ENCODE measurements at regions not wholly inside any gene's neighbourhood (a gene's known extent, or its start where the extent isn't known, plus 50 kb on each side); places are given as distances from the start of the nearest gene placed in this dataset.

- TF ChIP-seq CTCF (IDR thresholded peaks at IDR 0.05; ENCODE audit: partially characterized antibody, unreplicated experiment) = no peak
- H3K4me1 Mint-ChIP-seq (ENCODE audit: low read depth, unreplicated experiment) = peaks cover 11% of the 10 kb centered on the region
- no peak overlapping the region for H3K4me3 Mint-ChIP-seq (ENCODE audit: unreplicated experiment)
- H3K36me3 Mint-ChIP-seq (ENCODE audit: unreplicated experiment) = no peaks in the 10 kb centered on the region
- H3K9me3 Mint-ChIP-seq (ENCODE audit: unreplicated experiment) = no peaks in the 10 kb centered on the region
- no peak for DNase-seq
- H3K27ac Mint-ChIP-seq (ENCODE audit: unreplicated experiment) = peak overlapping the region; percentile 50
- H3K27me3 Mint-ChIP-seq (ENCODE audit: unreplicated experiment) = no peaks in the 10 kb centered on the region
Measured at GRCh38 chr4:130576218-130576617, 1480.3 kb downstream of the C4orf33 start.

- TF ChIP-seq CTCF (IDR thresholded peaks at IDR 0.05; ENCODE audit: partially characterized antibody, unreplicated experiment) = no peak
- H3K36me3 Mint-ChIP-seq (ENCODE audit: unreplicated experiment) = no peaks in the 10 kb centered on the region
- H3K27me3 Mint-ChIP-seq (ENCODE audit: unreplicated experiment) = peaks cover 4% of the 10 kb centered on the region
- H3K27ac Mint-ChIP-seq (ENCODE audit: unreplicated experiment) = no peak overlapping the region
- peaks cover 1% of the 10 kb centered on the region for H3K9me3 Mint-ChIP-seq (ENCODE audit: unreplicated experiment)
- no peak for DNase-seq
- no peaks in the 10 kb centered on the region for H3K4me1 Mint-ChIP-seq (ENCODE audit: low read depth, unreplicated experiment)
- H3K4me3 Mint-ChIP-seq (ENCODE audit: unreplicated experiment) = no peak overlapping the region
Measured at GRCh38 chr4:130591091-130591490, 1495.1 kb downstream of the C4orf33 start.

- DNase-seq = no peak
- TF ChIP-seq CTCF (IDR thresholded peaks at IDR 0.05; ENCODE audit: partially characterized antibody, unreplicated experiment) = no peak
- no peak overlapping the region for H3K4me3 Mint-ChIP-seq (ENCODE audit: unreplicated experiment)
- no peaks in the 10 kb centered on the region for H3K27me3 Mint-ChIP-seq (ENCODE audit: unreplicated experiment)
- peaks cover 1% of the 10 kb centered on the region for H3K9me3 Mint-ChIP-seq (ENCODE audit: unreplicated experiment)
- H3K4me1 Mint-ChIP-seq (ENCODE audit: low read depth, unreplicated experiment) = peaks cover 9% of the 10 kb centered on the region
- H3K36me3 Mint-ChIP-seq (ENCODE audit: unreplicated experiment) = no peaks in the 10 kb centered on the region
- H3K27ac Mint-ChIP-seq (ENCODE audit: unreplicated experiment) = peak overlapping the region; percentile 29
Measured at GRCh38 chr4:130600706-130601105, 1504.8 kb downstream of the C4orf33 start.

GRCh38 chr4:130603043-130603442 lies 1507.1 kb downstream of the C4orf33 start:
- Mint-ChIP-seq H3K4me3 (ENCODE audit: unreplicated experiment) (no peak overlapping the region), H3K27ac (ENCODE audit: unreplicated experiment) (no peak overlapping the region), H3K36me3 (ENCODE audit: unreplicated experiment) (no peaks in the 10 kb centered on the region), H3K27me3 (ENCODE audit: unreplicated experiment) (no peaks in the 10 kb centered on the region), H3K9me3 (ENCODE audit: unreplicated experiment) (peaks cover 1% of the 10 kb centered on the region), H3K4me1 (ENCODE audit: low read depth, unreplicated experiment) (peaks cover 9% of the 10 kb centered on the region)
- no peak for TF ChIP-seq CTCF (IDR thresholded peaks at IDR 0.05; ENCODE audit: partially characterized antibody, unreplicated experiment)
- no peak for DNase-seq

- TF ChIP-seq CTCF (IDR thresholded peaks at IDR 0.05; ENCODE audit: partially characterized antibody, unreplicated experiment) = no peak
- Mint-ChIP-seq H3K27me3 (ENCODE audit: unreplicated experiment) (no peaks in the 10 kb centered on the region), H3K9me3 (ENCODE audit: unreplicated experiment) (no peaks in the 10 kb centered on the region), H3K4me3 (ENCODE audit: unreplicated experiment) (no peak overlapping the region), H3K4me1 (ENCODE audit: low read depth, unreplicated experiment) (no peaks in the 10 kb centered on the region), H3K27ac (ENCODE audit: unreplicated experiment) (no peak overlapping the region), H3K36me3 (ENCODE audit: unreplicated experiment) (no peaks in the 10 kb centered on the region)
- no peak for DNase-seq
Measured at GRCh38 chr4:130608121-130608520, 1512.2 kb downstream of the C4orf33 start.

Data from glutamatergic neuron (in vitro differentiated cells).